ENCODE measurements at regions not wholly inside any gene's neighbourhood (a gene's known extent, or its start where the extent isn't known, plus 50 kb on each side); places are given as distances from the start of the nearest gene placed in this dataset.
A peak's percentile ranks its signal among the peaks of the same experiment; 100 is the strongest.
"Not testable (repeated sequence)": the region's sequence is repeated elsewhere in the genome, so short reads cannot be mapped to it uniquely, and the experiment has no call there.

GRCh38 chr9:85792057-85792456, 50.3 kb upstream of the AGTPBP1 start:
- DNase-seq = not testable (repeated sequence)

GRCh38 chr9:85802978-85803695, 61.4 kb upstream of the AGTPBP1 start:
- not testable (repeated sequence) for DNase-seq

- not testable (repeated sequence) for DNase-seq
Measured at GRCh38 chr9:85804847-85805133, 63.0 kb upstream of the AGTPBP1 start.

- peak; percentile 50 for DNase-seq
Measured at GRCh38 chr9:85805134-85806005, 63.6 kb upstream of the AGTPBP1 start.

GRCh38 chr9:85808329-85808728, 66.6 kb upstream of the AGTPBP1 start:
- not testable (repeated sequence) for DNase-seq

DNA sequence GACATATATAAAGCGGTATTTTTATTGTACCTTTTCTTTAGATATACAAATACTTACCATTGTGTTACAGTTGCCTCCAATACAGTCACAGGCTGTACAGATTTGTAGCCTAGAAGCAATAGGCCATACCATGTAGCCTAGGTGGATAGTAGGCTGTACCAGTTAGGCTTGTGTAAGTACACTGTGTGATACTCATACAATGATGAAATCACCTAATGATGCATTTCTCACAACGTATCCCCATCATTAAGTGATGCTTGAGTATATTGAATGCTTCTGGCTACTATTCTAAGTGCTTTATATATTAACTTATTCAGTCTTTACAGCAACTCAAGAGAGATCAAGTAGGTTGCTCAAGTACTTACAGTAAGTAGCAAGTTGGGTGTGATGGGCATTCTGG, 71.6 kb upstream of the AGTPBP1 start:
- not testable (repeated sequence) for DNase-seq

DNA sequence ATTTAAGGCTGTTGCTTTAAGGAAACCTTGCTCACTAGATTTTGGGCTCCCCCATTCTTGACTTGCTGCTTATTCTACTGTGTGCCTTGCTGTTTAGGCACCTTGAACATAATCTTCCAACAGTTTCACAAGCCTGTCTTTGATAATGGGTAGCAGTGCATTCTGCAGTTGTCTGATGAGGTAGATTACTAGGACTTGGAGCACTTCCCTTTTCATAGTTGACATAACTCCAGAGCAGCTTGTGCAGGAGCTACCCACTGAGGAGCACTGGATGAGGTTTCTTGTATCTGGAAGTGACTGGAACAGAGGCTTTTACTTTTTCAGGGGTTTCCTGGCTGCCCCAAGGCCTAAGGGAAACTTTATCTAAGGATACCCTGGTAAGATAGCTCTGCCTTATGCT, 73.0 kb upstream of the AGTPBP1 start:
- not testable (repeated sequence) for DNase-seq

GRCh38 chr9:85818971-85819370, 77.2 kb upstream of the AGTPBP1 start:
- not testable (repeated sequence) for DNase-seq

GRCh38 chr9:85820598-85820997, 78.8 kb upstream of the AGTPBP1 start:
- DNase-seq = not testable (repeated sequence)

DNA sequence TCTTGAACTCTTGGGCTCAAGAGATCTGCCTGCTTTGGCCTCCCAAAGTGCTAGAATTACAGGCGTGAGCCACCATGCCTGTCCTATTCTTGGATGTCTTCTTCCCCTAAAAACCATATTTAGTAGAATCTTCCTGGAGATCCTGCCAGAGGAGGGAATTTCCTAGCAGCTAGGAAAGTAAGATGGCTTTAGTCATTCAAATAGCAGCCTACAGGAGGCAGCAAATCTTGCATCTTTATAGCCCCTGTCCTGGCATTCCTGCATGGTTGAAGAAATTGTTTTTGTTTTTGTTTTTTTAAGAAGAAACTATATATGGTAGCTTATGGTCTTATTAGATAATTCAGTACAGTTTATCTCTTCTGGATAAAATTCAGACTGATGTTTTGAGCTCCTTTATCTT, 83.2 kb upstream of the AGTPBP1 start:
- not testable (repeated sequence) for DNase-seq

- not testable (repeated sequence) for DNase-seq
Measured at GRCh38 chr9:85834591-85834990, 92.8 kb upstream of the AGTPBP1 start.

- not testable (repeated sequence) for DNase-seq
Measured at GRCh38 chr9:85843949-85844348, 97.0 kb upstream of the NAA35 start.

DNA sequence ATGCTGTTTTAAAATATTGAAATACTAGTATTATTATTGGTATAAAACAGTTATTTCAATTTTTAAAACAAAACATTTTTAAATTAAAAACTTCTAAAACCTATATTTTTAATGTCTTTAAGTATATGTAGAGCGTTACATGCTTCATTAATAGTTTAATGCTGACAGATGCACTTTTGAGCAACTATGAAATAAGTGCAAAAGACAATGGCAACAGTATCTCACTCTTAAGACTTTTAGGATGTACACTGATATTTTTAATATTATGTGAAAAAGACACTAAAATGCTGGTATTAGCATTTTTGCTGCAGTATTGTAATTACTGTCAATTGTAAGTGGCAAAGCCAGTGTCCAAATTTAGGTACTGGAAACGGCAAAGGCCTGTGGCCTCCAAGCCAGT, 93.2 kb upstream of the NAA35 start:
- not testable (repeated sequence) for DNase-seq

DNA sequence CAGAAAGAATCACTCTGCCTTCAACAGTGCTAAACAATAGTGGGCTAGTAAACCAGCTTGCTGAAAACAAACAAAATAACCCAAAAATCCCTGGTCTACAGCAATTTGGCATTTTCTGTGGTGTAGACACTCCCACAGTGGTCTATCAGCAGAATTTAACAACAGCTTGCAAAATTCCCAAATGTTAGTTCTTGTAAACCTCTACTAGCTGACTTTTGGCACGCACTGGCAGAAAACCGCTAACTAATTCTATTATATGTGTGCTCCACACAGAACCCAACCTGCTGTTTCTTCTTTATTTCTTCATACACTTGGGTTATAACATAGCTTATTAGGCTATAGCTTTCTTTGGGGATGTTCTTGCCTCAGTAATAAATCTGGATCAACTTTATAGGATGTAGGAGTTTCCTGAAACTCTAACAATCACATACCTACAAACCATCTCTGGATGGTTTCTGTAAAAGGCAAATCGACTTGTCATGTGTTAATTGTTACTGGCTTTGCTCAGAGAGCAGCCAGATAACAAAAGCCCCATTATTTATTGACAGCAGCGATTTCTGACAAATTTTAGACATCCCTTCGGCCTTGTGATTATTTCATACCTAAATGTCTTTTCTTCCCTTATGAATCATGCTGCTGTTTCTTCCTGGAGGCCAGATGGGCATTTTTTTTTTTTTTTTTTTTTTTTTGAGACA, 82.7 kb upstream of the NAA35 start:
- DNase-seq = no peak

DNA sequence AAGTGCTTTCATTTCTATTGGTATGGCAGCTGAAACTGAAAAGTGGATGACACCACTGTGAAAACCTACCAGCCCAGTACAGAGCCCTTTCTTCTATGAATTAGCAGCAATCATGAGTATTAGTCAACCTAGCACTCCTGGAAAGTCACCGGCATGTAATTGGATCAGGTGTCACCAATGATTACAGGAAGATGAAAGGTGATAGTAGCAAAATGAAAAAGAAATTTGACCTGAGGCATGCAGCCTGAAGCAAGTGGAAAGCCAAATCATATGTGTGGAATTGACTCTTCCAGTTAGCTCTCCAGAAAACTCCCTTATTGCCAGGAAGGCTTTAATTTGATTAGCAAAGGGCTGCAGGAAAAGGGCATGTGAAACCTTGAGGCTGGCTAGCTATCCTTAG, 81.2 kb upstream of the NAA35 start:
- no peak for DNase-seq

GRCh38 chr9:85861882-85862281, 79.1 kb upstream of the NAA35 start:
- not testable (repeated sequence) for DNase-seq

GRCh38 chr9:85863875-85864274, 77.1 kb upstream of the NAA35 start:
- no peak for DNase-seq

DNA sequence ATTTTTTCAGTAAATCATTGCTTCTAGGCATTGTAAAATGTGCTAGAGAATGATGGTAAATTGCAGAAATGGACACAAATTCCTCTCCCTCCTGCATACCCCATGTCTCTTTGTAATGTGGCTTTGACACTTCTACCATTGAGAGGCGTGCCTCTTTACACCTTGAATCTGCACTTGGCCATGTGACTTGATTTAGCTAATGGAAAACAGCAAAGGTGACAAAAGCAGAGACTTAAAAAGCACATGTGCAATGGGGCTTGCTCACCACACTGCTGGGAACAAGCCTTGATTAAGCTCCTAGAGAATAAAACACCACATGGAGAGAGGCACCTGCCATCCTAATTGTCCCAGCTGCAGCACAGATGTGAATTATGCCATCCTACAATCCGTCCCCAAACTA, 69.9 kb upstream of the NAA35 start:
- DNase-seq = no peak

- not testable (repeated sequence) for DNase-seq
Measured at GRCh38 chr9:85871683-85872082, 69.3 kb upstream of the NAA35 start.

DNA sequence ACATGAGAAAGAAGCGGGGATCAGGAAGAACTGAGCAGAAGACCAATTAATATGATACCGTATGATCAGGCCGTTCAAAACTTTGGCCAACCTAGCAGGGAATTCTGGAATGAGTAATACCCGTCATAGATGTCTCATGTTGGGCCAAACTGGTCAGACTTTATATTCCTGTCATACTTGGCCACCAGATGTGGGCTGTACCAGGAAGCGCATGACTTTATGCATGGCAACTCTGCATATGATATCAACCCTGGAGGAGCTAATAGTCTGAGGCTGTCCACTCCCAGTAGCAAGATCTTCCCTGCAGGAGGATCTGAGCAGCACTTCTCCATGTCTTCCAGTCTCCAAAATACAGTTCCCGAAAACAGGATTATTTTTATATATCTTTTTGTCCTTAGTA, 68.5 kb upstream of the NAA35 start:
- no peak for DNase-seq

DNA sequence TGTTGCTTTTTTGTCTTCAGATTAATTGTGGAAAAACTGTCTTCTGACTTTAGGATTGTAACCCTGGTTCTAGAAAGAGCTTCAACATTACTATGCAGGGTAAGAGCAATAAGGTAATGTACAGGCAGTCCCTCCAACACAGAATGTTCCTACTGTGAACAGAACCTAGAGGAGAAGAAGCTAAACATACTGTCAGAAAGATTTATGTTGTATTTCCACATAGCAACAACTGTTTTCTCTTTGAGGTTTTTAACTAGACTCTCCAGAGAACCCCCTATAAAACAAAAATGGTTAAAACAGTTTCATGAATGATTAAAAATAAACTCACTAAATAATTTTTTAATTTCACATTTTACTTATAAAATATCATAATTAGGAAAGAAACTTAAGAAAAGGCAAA, 64.3 kb upstream of the NAA35 start:
- no peak for DNase-seq

- not testable (repeated sequence) for DNase-seq
Measured at GRCh38 chr9:85878872-85879597, 61.9 kb upstream of the NAA35 start.

DNA sequence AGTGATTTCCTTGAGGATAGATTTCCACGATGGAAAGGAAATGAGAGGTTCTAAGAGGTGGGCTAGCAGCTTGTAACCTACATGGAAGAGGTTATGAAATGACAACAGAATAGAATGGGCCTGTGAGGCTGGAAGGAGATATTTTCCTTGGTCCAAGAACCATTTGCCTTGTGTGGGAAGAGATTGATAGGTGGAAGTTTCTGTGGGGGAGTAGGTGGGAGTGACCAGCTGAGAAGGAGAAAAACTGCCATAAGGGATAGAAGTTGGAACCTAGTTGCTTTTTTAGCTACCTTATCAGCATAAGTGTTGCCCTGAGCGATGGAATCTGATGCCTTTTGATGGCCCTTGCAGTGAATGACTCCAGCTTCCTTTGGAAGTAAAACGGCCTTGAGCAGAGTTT, 60.4 kb upstream of the NAA35 start:
- not testable (repeated sequence) for DNase-seq
